ENCODE measurements at regions not wholly inside any gene's neighbourhood (a gene's known extent, or its start where the extent isn't known, plus 50 kb on each side); places are given as distances from the start of the nearest gene placed in this dataset.

- H3K4me3 ChIP-seq (ENCODE audit: low read length): no peak overlapping the region
- TF ChIP-seq CTCF (IDR thresholded peaks at IDR 0.05; ENCODE audit: insufficient read depth, low read depth, low read length, missing control alignments): no peak
- no peak for DNase-seq (ENCODE audit: low read depth)
Measured at GRCh38 chr1:198101716-198102453, 54.9 kb upstream of the NEK7 start.

- no peak for TF ChIP-seq CTCF (IDR thresholded peaks at IDR 0.05; ENCODE audit: insufficient read depth, low read depth, low read length, missing control alignments)
- DNase-seq (ENCODE audit: low read depth): no peak
- H3K4me3 ChIP-seq (ENCODE audit: low read length): no peak overlapping the region
Measured at GRCh38 chr1:198102454-198102827, 54.4 kb upstream of the NEK7 start.

- no peak overlapping the region for H3K4me3 ChIP-seq (ENCODE audit: low read length)
- no peak for DNase-seq (ENCODE audit: low read depth)
- no peak for TF ChIP-seq CTCF (IDR thresholded peaks at IDR 0.05; ENCODE audit: insufficient read depth, low read depth, low read length, missing control alignments)
Measured at GRCh38 chr1:198105185-198105584, 51.6 kb upstream of the NEK7 start.

- no peak for TF ChIP-seq CTCF (IDR thresholded peaks at IDR 0.05; ENCODE audit: insufficient read depth, low read depth, low read length, missing control alignments)
- no peak for DNase-seq (ENCODE audit: low read depth)
- H3K4me3 ChIP-seq (ENCODE audit: low read length): no peak overlapping the region
Measured at GRCh38 chr1:198106011-198106410, 50.8 kb upstream of the NEK7 start.

Data from epithelial cell of esophagus (primary cell).